Liver (tissue), 8 donors: ENCODE measurements at regions not wholly inside any gene's neighbourhood (a gene's known extent, or its start where the extent isn't known, plus 50 kb on each side); places are given as distances from the start of the nearest gene placed in this dataset.

Experiments
- DNase-seq: peaks from one replicate; pipeline ENCODE4 v3.0.0-alpha.2; 2017; ENCODE audit warnings: low spot score
- H3K27ac ChIP-seq, 2 donors: one replicate each; pipeline ENCODE4 v1.7.0; 2013; ENCODE audit warnings: inconsistent platforms in 2 of 2, low read length in 2 of 2, control low read depth in 1 of 2, low read depth in 1 of 2, mild to moderate bottlenecking in 1 of 2
- H3K27me3 ChIP-seq, 4 donors: one replicate each; pipeline versions ENCODE4 v1.6.1 to v1.7.0; 2013; ENCODE audit warnings: low read length in 3 of 4, inconsistent platforms in 1 of 4, mild to moderate bottlenecking in 1 of 4, moderate library complexity in 1 of 4; ENCODE audit not compliant: control insufficient read depth in 4 of 4, insufficient read depth in 4 of 4
- H3K36me3 ChIP-seq, 4 donors: one replicate each; pipeline versions ENCODE4 v1.6.1 to v1.7.0; 2013; ENCODE audit warnings: low read length in 3 of 4, mild to moderate bottlenecking in 3 of 4, low read depth in 1 of 4, moderate library complexity in 1 of 4; ENCODE audit not compliant: control insufficient read depth in 4 of 4, insufficient read depth in 3 of 4
- H3K4me1 ChIP-seq, 4 donors: one replicate each; pipeline versions ENCODE4 v1.6.1 to v1.7.0; 2013; ENCODE audit warnings: low read length in 3 of 4, mild to moderate bottlenecking in 3 of 4, moderate library complexity in 1 of 4; ENCODE audit not compliant: control insufficient read depth in 4 of 4, insufficient read depth in 4 of 4
- H3K4me3 ChIP-seq, 3 donors: one replicate each; pipeline versions ENCODE4 v1.6.1 to v1.7.0; 2013; ENCODE audit warnings: low read length in 3 of 3, control low read depth in 1 of 3, low read depth in 1 of 3, mild to moderate bottlenecking in 1 of 3
- H3K9ac ChIP-seq, 2 donors: one replicate each; pipeline ENCODE4 v1.7.0; 2013; ENCODE audit warnings: low read length in 2 of 2, mild to moderate bottlenecking in 2 of 2, moderate library complexity in 2 of 2, control low read depth in 1 of 2, low read depth in 1 of 2
- H3K9me3 ChIP-seq, 4 donors: one replicate each; pipeline versions ENCODE4 v1.6.1 to v1.7.0; 2013; ENCODE audit warnings: low read length in 3 of 4; ENCODE audit not compliant: control insufficient read depth in 4 of 4
- EGR1 ChIP-seq, 2 donors: IDR thresholded peaks; 2 replicates each; pipeline ENCODE4 v1.6.1; 2016 to 2018; ENCODE audit warnings: antibody characterized with exemption in 2 of 2, low read depth in 2 of 2
- FOXA1 ChIP-seq: IDR thresholded peaks from 2 replicates; pipeline ENCODE4 v1.6.1; 2016; ENCODE audit warnings: antibody characterized with exemption
- FOXA2 ChIP-seq: IDR thresholded peaks from 2 replicates; pipeline ENCODE4 v1.6.1; 2016; ENCODE audit warnings: antibody characterized with exemption
- HNF4A ChIP-seq, 2 donors: conservative IDR thresholded peaks; 2 replicates each; pipeline ENCODE4 v1.6.1; 2016; ENCODE audit warnings: antibody characterized with exemption in 2 of 2, mild to moderate bottlenecking in 2 of 2
- HNF4G ChIP-seq: IDR thresholded peaks from 2 replicates; pipeline ENCODE4 v1.6.1; 2016; ENCODE audit warnings: antibody characterized with exemption
- JUND ChIP-seq, 2 donors: IDR thresholded peaks; 2 replicates each; pipeline ENCODE4 v1.6.1; 2016; ENCODE audit warnings: antibody characterized with exemption in 2 of 2
- MAX ChIP-seq: IDR thresholded peaks from 2 replicates; pipeline ENCODE4 v1.6.1; 2016; ENCODE audit warnings: antibody characterized with exemption
- NR2F2 ChIP-seq: IDR thresholded peaks from 2 replicates; pipeline ENCODE4 v1.6.1; 2016; ENCODE audit warnings: antibody characterized with exemption
- RAD21 ChIP-seq, 2 donors: IDR thresholded peaks; 2 replicates each; pipeline ENCODE4 v1.6.1; 2016; ENCODE audit warnings: antibody characterized with exemption in 2 of 2, mild to moderate bottlenecking in 2 of 2
- REST ChIP-seq: IDR thresholded peaks from 2 replicates; pipeline ENCODE4 v1.6.1; 2016; ENCODE audit warnings: antibody characterized with exemption, mild to moderate bottlenecking
- RXRA ChIP-seq, 2 donors: IDR thresholded peaks; 2 replicates each; pipeline ENCODE4 v1.6.1; 2017 to 2018; ENCODE audit warnings: antibody characterized with exemption in 2 of 2, mild to moderate bottlenecking in 1 of 2
- SP1 ChIP-seq: IDR thresholded peaks from 2 replicates; pipeline ENCODE4 v1.6.1; 2018; ENCODE audit warnings: antibody characterized with exemption, mild to moderate bottlenecking
- TAF1 ChIP-seq: conservative IDR thresholded peaks from 2 replicates; pipeline ENCODE4 v1.6.1; 2016; ENCODE audit warnings: antibody characterized with exemption, mild to moderate bottlenecking
- YY1 ChIP-seq: IDR thresholded peaks from 2 replicates; pipeline ENCODE4 v1.6.1; 2016; ENCODE audit warnings: antibody characterized with exemption, mild to moderate bottlenecking
- ZBTB33 ChIP-seq: IDR thresholded peaks from 2 replicates; pipeline ENCODE4 v1.6.1; 2016; ENCODE audit warnings: antibody characterized with exemption
- WGBS: extraction: QIAGEN DNeasy Blood & Tissue Kit; methylation state at CpG from one replicate; pipeline ENCODE4 v1.1.7; 2013; 5-methylcytosine and 5-hydroxymethylcytosine counted together
- TF ChIP-seq, protein P1 (sequence below): IDR thresholded peaks from 2 replicates; pipeline ENCODE4 v1.6.1; 2016; ENCODE audit warnings: antibody characterized with exemption
- TF ChIP-seq, protein P2 (sequence below): fragments of 150-350 bp; IDR thresholded peaks from 2 replicates; pipeline ENCODE4 v1.5.1; 2017; ENCODE audit warnings: improper control_type of control experiment, low read depth, low read length; ENCODE audit not compliant: missing input control
- donor health status: healthy.
- donor health status: healthy.
- donor health status: healthy.
- donor health status: healthy.
- donor health status: healthy.

DNA sequence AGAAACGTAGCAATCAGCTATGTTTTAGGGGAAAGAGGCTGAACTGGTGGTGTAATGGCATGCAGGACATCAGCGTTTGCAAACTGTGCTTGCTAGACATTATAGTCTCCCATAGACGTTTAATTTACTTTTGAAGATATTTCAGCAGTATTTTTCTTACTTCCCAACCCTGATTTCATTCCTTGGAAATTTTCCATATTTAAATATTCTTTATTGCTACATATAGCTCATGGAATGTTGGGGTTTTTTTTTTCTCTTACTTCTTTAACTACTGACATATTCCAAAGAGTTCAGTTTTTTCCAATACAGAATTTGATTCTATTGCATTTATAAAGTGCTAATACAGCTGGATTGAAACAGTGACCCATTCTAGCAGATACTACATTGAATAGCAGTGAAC lies 694.4 kb upstream of the CITED2 start:
- no peak overlapping the region for H3K9ac ChIP-seq
- TF ChIP-seq YY1 (no peak), MAX (no peak), RXRA (IDR thresholded peaks at IDR 0.05) (no peak), REST (no peak), HNF4G (no peak), NR2F2 (no peak), FOXA1 (no peak), TAF1 (no peak), EGR1 (IDR thresholded peaks at IDR 0.05; ENCODE audit: low read depth in 2 of 2) (no peak), SP1 (no peak), JUND (IDR thresholded peaks at IDR 0.05) (no peak), ZBTB33 (no peak)
- TF ChIP-seq, protein P1, sequence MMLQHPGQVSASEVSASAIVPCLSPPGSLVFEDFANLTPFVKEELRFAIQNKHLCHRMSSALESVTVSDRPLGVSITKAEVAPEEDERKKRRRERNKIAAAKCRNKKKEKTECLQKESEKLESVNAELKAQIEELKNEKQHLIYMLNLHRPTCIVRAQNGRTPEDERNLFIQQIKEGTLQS, result no peak
- TF ChIP-seq, protein P2, sequence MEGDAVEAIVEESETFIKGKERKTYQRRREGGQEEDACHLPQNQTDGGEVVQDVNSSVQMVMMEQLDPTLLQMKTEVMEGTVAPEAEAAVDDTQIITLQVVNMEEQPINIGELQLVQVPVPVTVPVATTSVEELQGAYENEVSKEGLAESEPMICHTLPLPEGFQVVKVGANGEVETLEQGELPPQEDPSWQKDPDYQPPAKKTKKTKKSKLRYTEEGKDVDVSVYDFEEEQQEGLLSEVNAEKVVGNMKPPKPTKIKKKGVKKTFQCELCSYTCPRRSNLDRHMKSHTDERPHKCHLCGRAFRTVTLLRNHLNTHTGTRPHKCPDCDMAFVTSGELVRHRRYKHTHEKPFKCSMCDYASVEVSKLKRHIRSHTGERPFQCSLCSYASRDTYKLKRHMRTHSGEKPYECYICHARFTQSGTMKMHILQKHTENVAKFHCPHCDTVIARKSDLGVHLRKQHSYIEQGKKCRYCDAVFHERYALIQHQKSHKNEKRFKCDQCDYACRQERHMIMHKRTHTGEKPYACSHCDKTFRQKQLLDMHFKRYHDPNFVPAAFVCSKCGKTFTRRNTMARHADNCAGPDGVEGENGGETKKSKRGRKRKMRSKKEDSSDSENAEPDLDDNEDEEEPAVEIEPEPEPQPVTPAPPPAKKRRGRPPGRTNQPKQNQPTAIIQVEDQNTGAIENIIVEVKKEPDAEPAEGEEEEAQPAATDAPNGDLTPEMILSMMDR, result no peak
- H3K9me3 ChIP-seq, result no peaks in the 10 kb centered on the region
- no peaks in the 10 kb centered on the region for H3K36me3 ChIP-seq
- H3K4me1 ChIP-seq, result peaks cover 0 to 13% (median 6%) of the 10 kb centered on the region in 4 donors
- no peak overlapping the region for H3K27ac ChIP-seq
- 91% methylated on average over 3 of the region's 3 CpGs for WGBS
- no peaks in the 10 kb centered on the region for H3K27me3 ChIP-seq
- no peak for DNase-seq
- H3K4me3 ChIP-seq, result no peak overlapping the region

GRCh38 chr6:140064366-140064765 lies 689.9 kb upstream of the CITED2 start:
- Histone ChIP-seq H3K9ac (no peak overlapping the region), H3K36me3 (no peaks in the 10 kb centered on the region), H3K4me1 (no peaks in the 10 kb centered on the region), H3K27ac (no peak overlapping the region), H3K9me3 (no peaks in the 10 kb centered on the region), H3K4me3 (no peak overlapping the region), H3K27me3 (no peaks in the 10 kb centered on the region)
- no peak for DNase-seq
- WGBS, result 75% methylated on average over 7 of the region's 7 CpGs
- TF ChIP-seq YY1 (no peak), HNF4A (conservative IDR thresholded peaks at IDR 0.05) (peak; percentile 35 to 57), SP1 (peak; percentile 6), TAF1 (no peak), JUND (IDR thresholded peaks at IDR 0.05) (no peak), REST (no peak), RAD21 (IDR thresholded peaks at IDR 0.05) (peak; percentile 24 to 62), RXRA (IDR thresholded peaks at IDR 0.05) (no peak), FOXA2 (no peak)
- TF ChIP-seq, protein P1, result no peak
